H1 (cell line): ENCODE measurements at regions not wholly inside any gene's neighbourhood (a gene's known extent, or its start where the extent isn't known, plus 50 kb on each side); places are given as distances from the start of the nearest gene placed in this dataset.

Experiments used
- CTCF ChIA-PET: fragments of 300-600 bp; sonication (Branson Sonifier 250); formaldehyde crosslinking; loops from one replicate; lab custom pipeline; 2021; ENCODE audit not compliant: partially characterized antibody; lab: Charles Lee
- POLR2A ChIA-PET: fragments of 300-600 bp; sonication (Branson Sonifier 250); formaldehyde crosslinking; loops from one replicate; lab custom pipeline; 2021; ENCODE audit warnings: inconsistent platforms; ENCODE audit not compliant: partially characterized antibody; lab: Charles Lee
- DNase-seq, 2 experiments: peaks; one replicate each; pipeline versions ENCODE4 v3.0.0 to v3.0.0-alpha.2; 2010 to 2022; ENCODE audit warnings: low spot score in 2 of 2, low read depth in 1 of 2, mixed read lengths in 1 of 2
- FAIRE-seq: peaks from 2 replicates; lab custom pipeline; 2011; peaks lifted over from hg19 to GRCh38; lab: Jason Lieb, UNC
- H2AFZ ChIP-seq: 2 replicates; pipeline ENCODE4 v1.8.1; 2012; ENCODE audit warnings: low read length, inconsistent platforms
- H2AK5ac ChIP-seq: 2 replicates; pipeline ENCODE4 v1.6.1; 2013; ENCODE audit warnings: low read depth, low read length
- H2BK120ac ChIP-seq: replicated peaks from 2 replicates; pipeline ENCODE3; 2013; ENCODE audit warnings: low read depth, low read length, inconsistent platforms
- H2BK12ac ChIP-seq: 2 replicates; pipeline ENCODE4 v1.6.1; 2013; ENCODE audit warnings: low read depth, low read length
- H2BK15ac ChIP-seq: 2 replicates; pipeline ENCODE4 v1.6.1; 2013; ENCODE audit warnings: low read length
- H2BK20ac ChIP-seq: 2 replicates; pipeline ENCODE4 v1.6.1; 2013; ENCODE audit warnings: low read length
- H2BK5ac ChIP-seq: 2 replicates; pipeline ENCODE4 v1.6.1; 2013; ENCODE audit warnings: low read depth, low read length
- H3K14ac ChIP-seq: 2 replicates; pipeline ENCODE4 v1.6.1; 2013; ENCODE audit warnings: inconsistent platforms; ENCODE audit not compliant: insufficient read length
- H3K18ac ChIP-seq: 2 replicates; pipeline ENCODE4 v1.6.1; 2013; ENCODE audit warnings: low read length; ENCODE audit errors: extremely low read depth
- H3K23ac ChIP-seq: 2 replicates; pipeline ENCODE4 v1.6.1; 2013; ENCODE audit warnings: inconsistent platforms; ENCODE audit not compliant: insufficient read length
- H3K23me2 ChIP-seq: 2 replicates; pipeline ENCODE4 v1.6.1; 2013; ENCODE audit warnings: low read depth, low read length
- H3K27ac ChIP-seq: 2 replicates; pipeline ENCODE4 v1.6.1; 2011; ENCODE audit warnings: low read depth, low read length, inconsistent platforms
- H3K27me3 ChIP-seq, 4 experiments: replicated peaks in 1 of 4; 1 replicate in 1 of 4; 2 replicates in 3 of 4; pipeline versions ENCODE4 v1.6.1 to v1.8.1; 2011 to 2013; ENCODE audit warnings: low read length in 3 of 4, mild to moderate bottlenecking in 3 of 4, inconsistent platforms in 2 of 4, mixed read lengths in 2 of 4, moderate library complexity in 1 of 4; ENCODE audit not compliant: control insufficient read depth in 3 of 4, insufficient read depth in 3 of 4; ENCODE audit errors: extremely low read depth in 1 of 4
- H3K36me3 ChIP-seq, 4 experiments: 2 replicates each; pipeline versions ENCODE4 v1.6.1 to v1.8.1; 2011 to 2013; ENCODE audit warnings: mild to moderate bottlenecking in 4 of 4, low read length in 3 of 4, moderate library complexity in 2 of 4, control low read depth in 1 of 4, inconsistent platforms in 1 of 4; ENCODE audit not compliant: insufficient read depth in 4 of 4, control insufficient read depth in 2 of 4
- H3K4ac ChIP-seq: replicated peaks from 2 replicates; pipeline ENCODE3; 2013; ENCODE audit warnings: low read length, low read depth, mixed read lengths, inconsistent platforms; ENCODE audit not compliant: insufficient read length
- H3K4me1 ChIP-seq, 4 experiments: replicated peaks in 1 of 4; 1 replicate in 1 of 4; 2 replicates in 3 of 4; pipeline versions ENCODE4 v1.6.1 to v1.8.1; 2011 to 2013; ENCODE audit warnings: low read length in 3 of 4, inconsistent platforms in 2 of 4, mixed read lengths in 1 of 4; ENCODE audit not compliant: insufficient read depth in 4 of 4, control insufficient read depth in 3 of 4
- H3K4me2 ChIP-seq, 2 experiments: 2 replicates each; pipeline versions ENCODE4 v1.6.1 to v1.8.1; 2011 to 2013; ENCODE audit warnings: low read depth in 2 of 2, low read length in 2 of 2, control low read depth in 1 of 2, inconsistent platforms in 1 of 2, mild to moderate bottlenecking in 1 of 2; ENCODE audit not compliant: insufficient read depth in 1 of 2
- H3K4me3 ChIP-seq, 4 experiments: fragments of 200-600, 300-600 bp in 1 of 4; sonication (generic), shearing (Covaris generic), sonication (Bioruptor Twin) in 1 of 4; 2 replicates each; pipeline versions ENCODE4 v1.5.1 to v1.8.1; 2011 to 2016; ENCODE audit warnings: low read length in 4 of 4, low read depth in 3 of 4, control low read depth in 2 of 4, inconsistent platforms in 2 of 4, mild to moderate bottlenecking in 2 of 4, mixed read lengths in 1 of 4, moderate library complexity in 1 of 4; ENCODE audit not compliant: insufficient read depth in 2 of 4; ENCODE audit errors: extremely low read depth in 1 of 4
- H3K56ac ChIP-seq: replicated peaks from 2 replicates; pipeline ENCODE3; 2013; ENCODE audit warnings: low read depth, mild to moderate bottlenecking, mixed read lengths, low read length, inconsistent platforms; ENCODE audit not compliant: insufficient read length
- H3K79me1 ChIP-seq: 2 replicates; pipeline ENCODE4 v1.6.1; 2013; ENCODE audit warnings: low read depth, low read length, control low read depth
- H3K79me2 ChIP-seq, 2 experiments: 2 replicates each; pipeline versions ENCODE4 v1.6.1 to v1.8.1; 2012 to 2013; ENCODE audit warnings: low read length in 2 of 2, mild to moderate bottlenecking in 2 of 2, inconsistent platforms in 1 of 2; ENCODE audit not compliant: insufficient read depth in 2 of 2, control insufficient read depth in 1 of 2
- H3K9ac ChIP-seq, 4 experiments: replicated peaks in 1 of 4; 1 replicate in 1 of 4; 2 replicates in 3 of 4; pipeline versions ENCODE4 v1.6.1 to v1.8.1; 2011 to 2013; ENCODE audit warnings: low read depth in 3 of 4, low read length in 3 of 4, control low read depth in 2 of 4, mild to moderate bottlenecking in 2 of 4, moderate library complexity in 2 of 4, inconsistent platforms in 1 of 4; ENCODE audit errors: extremely low read depth in 1 of 4
- H3K9me3 ChIP-seq, 2 experiments: 2 replicates each; pipeline versions ENCODE4 v1.6.1 to v1.8.1; 2012 to 2013; ENCODE audit warnings: mild to moderate bottlenecking in 2 of 2, moderate library complexity in 2 of 2, control low read depth in 1 of 2, inconsistent platforms in 1 of 2, low read depth in 1 of 2, low read length in 1 of 2, mixed read lengths in 1 of 2; ENCODE audit not compliant: insufficient read depth in 2 of 2
- H4K20me1 ChIP-seq, 2 experiments: replicated peaks in 1 of 2; 2 replicates each; pipeline versions ENCODE3 to v1.8.1; 2011 to 2013; ENCODE audit warnings: inconsistent platforms in 2 of 2, low read length in 2 of 2, mild to moderate bottlenecking in 1 of 2; ENCODE audit not compliant: insufficient read depth in 2 of 2, control insufficient read depth in 1 of 2
- H4K5ac ChIP-seq: 2 replicates; pipeline ENCODE4 v1.6.1; 2013; ENCODE audit warnings: low read length, low read depth, mixed read lengths, inconsistent platforms; ENCODE audit not compliant: insufficient read length
- H4K8ac ChIP-seq: 2 replicates; pipeline ENCODE4 v1.8.0; 2013; ENCODE audit warnings: mild to moderate bottlenecking, moderate library complexity, low read length, inconsistent platforms; ENCODE audit not compliant: insufficient read depth; ENCODE audit errors: extremely low read depth
- H4K91ac ChIP-seq: replicated peaks from 2 replicates; pipeline ENCODE3; 2013; ENCODE audit warnings: low read length, mixed read lengths, inconsistent platforms; ENCODE audit not compliant: insufficient read length
- ASH2L ChIP-seq: fragments of 200-600, 300-600 bp; sonication (generic); IDR thresholded peaks from one replicate; pipeline ENCODE4 v1.7.1; 2017; ENCODE audit warnings: low read length
- RNF2 ChIP-seq: fragments of 200-900, 300-1000 bp; sonication (generic); IDR thresholded peaks from 2 replicates; pipeline ENCODE4 v1.7.1; 2016; ENCODE audit warnings: borderline replicate concordance, low read depth, mild to moderate bottlenecking, antibody characterized with exemption, low read length; ENCODE audit not compliant: poor library complexity, severe bottlenecking; ENCODE audit errors: missing control alignments
- WGBS, 2 experiments: shearing (Covaris generic) in 1 of 2; methylation state at CpG; one replicate each; pipeline versions ENCODE4 v1.1.6 to v1.1.7; 2013 to 2015; ENCODE audit warnings: low lambda C conversion rate in 2 of 2, mixed read lengths in 2 of 2, inconsistent platforms in 1 of 2, low coverage in 1 of 2, missing lambda C conversion rate in 1 of 2; ENCODE audit not compliant: insufficient replicate concordance in 2 of 2, insufficient coverage in 1 of 2, insufficient read length in 1 of 2; ENCODE audit errors: extremely low coverage in 1 of 2, missing lambda C conversion rate in 1 of 2; 5-methylcytosine and 5-hydroxymethylcytosine counted together

GRCh38 chr13:90797335-90797734 is 550.2 kb upstream of the MIR17HG start:
- no peaks in the 10 kb centered on the region for H3K9me3 ChIP-seq
- no peaks in the 10 kb centered on the region for H3K23me2 ChIP-seq
- no peaks in the 10 kb centered on the region for H3K27me3 ChIP-seq
- no peak for TF ChIP-seq RNF2
- TF ChIP-seq ASH2L: no peak
- no peak overlapping the region for H3K9ac ChIP-seq
- no peak for FAIRE-seq
- 97% methylated on average over 2 of the region's 2 CpGs; no CpG with 5 or more reads in 1 of the 2 experiments for WGBS, 2 experiments
- no peaks in the 10 kb centered on the region; a peak in 1 of 7 replicates for H3K4me1 ChIP-seq
- H3K27ac ChIP-seq: no peak overlapping the region
- no peak overlapping the region for H2BK12ac ChIP-seq
- H2AFZ ChIP-seq: no peak overlapping the region
- H3K23ac ChIP-seq: no peak overlapping the region
- no peak overlapping the region for H2BK20ac ChIP-seq
- no peak overlapping the region for H2AK5ac ChIP-seq
- no peak overlapping the region for H3K4me3 ChIP-seq
- H3K79me2 ChIP-seq: no peaks in the 10 kb centered on the region
- ChIA-PET CTCF (no interaction called here), POLR2A (no interaction called here)
- no peak overlapping the region for H3K4me2 ChIP-seq
- H2BK5ac ChIP-seq: no peak overlapping the region
- H4K20me1 ChIP-seq: no peaks in the 10 kb centered on the region
- H3K56ac ChIP-seq: no peak overlapping the region
- H3K36me3 ChIP-seq: no peaks in the 10 kb centered on the region
- no peak overlapping the region for H3K18ac ChIP-seq
- no peak overlapping the region for H4K5ac ChIP-seq
- no peak overlapping the region for H3K14ac ChIP-seq
- no peaks in the 10 kb centered on the region for H3K79me1 ChIP-seq
- no peak overlapping the region for H4K91ac ChIP-seq
- DNase-seq: no peak
- no peak overlapping the region for H2BK120ac ChIP-seq
- no peak overlapping the region for H4K8ac ChIP-seq
- H2BK15ac ChIP-seq: no peak overlapping the region
- H3K4ac ChIP-seq: no peak overlapping the region
